GM10266 (cell line): ENCODE measurements at regions not wholly inside any gene's neighbourhood (a gene's known extent, or its start where the extent isn't known, plus 50 kb on each side); places are given as distances from the start of the nearest gene placed in this dataset.

Source experiments
- DNase-seq: peaks from one replicate; pipeline ENCODE4 v3.0.0; 2012; ENCODE audit errors: extremely low spot score
- TF ChIP-seq, protein P1 (sequence below): IDR thresholded peaks from 2 replicates; pipeline ENCODE4 v1.5.1; 2012; ENCODE audit warnings: mild to moderate bottlenecking, low read depth; ENCODE audit not compliant: control insufficient read depth, insufficient read depth; ENCODE audit errors: missing control alignments

GRCh38 chr3:153080778-153081240 is 81.2 kb upstream of the RAP2B start:
- DNase-seq = no peak

GRCh38 chr3:153084431-153084830 is 77.6 kb upstream of the RAP2B start:
- TF ChIP-seq, protein P1, sequence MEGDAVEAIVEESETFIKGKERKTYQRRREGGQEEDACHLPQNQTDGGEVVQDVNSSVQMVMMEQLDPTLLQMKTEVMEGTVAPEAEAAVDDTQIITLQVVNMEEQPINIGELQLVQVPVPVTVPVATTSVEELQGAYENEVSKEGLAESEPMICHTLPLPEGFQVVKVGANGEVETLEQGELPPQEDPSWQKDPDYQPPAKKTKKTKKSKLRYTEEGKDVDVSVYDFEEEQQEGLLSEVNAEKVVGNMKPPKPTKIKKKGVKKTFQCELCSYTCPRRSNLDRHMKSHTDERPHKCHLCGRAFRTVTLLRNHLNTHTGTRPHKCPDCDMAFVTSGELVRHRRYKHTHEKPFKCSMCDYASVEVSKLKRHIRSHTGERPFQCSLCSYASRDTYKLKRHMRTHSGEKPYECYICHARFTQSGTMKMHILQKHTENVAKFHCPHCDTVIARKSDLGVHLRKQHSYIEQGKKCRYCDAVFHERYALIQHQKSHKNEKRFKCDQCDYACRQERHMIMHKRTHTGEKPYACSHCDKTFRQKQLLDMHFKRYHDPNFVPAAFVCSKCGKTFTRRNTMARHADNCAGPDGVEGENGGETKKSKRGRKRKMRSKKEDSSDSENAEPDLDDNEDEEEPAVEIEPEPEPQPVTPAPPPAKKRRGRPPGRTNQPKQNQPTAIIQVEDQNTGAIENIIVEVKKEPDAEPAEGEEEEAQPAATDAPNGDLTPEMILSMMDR = no peak
- no peak for DNase-seq

More at GRCh38 chr3:153080778-153081240, 81.2 kb upstream of the RAP2B start:
- TF ChIP-seq, protein P1 = no peak

- TF ChIP-seq, protein P1 = no peak
- no peak for DNase-seq
Observed at GRCh38 chr3:153087595-153088566, 74.1 kb upstream of the RAP2B start.

DNA sequence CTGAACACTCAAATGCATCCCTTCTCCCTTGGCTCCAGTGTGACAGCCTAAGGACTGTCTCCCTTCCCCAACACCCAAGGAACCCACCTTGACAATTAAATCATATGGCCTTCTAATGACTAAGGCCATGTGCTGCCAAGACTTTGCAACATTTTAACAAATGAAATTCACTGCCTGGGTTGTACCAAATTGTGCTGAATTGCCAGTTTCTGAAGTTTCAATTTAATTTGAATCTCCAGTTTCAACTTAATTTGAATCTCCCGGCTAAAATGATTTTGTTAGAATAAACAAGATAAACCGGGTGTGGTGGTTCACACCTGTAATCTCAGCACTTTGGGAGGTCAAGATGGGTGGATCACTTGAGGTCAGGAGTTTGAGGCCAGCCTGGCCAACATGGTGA is 72.4 kb upstream of the RAP2B start:
- TF ChIP-seq, protein P1 = no peak
- DNase-seq = no peak

DNA sequence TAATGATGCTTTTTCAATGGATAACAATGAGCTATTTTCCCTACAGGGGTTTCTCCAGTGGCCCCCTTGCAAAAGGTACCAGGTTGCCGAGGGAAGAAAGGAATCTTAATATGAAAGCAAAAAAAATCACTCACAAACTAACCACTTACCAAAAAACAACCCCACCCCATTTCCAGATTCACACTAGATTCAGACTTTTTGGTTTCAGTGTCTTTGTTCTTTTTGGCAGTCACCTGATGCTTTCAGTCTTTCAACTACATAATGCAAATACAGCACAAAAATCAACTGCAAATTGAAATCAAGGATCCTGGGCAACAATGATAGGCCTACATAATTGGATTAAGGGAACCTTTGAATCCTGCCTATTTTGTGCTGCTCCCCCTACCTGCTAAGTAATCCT is 71.1 kb upstream of the RAP2B start:
- no peak for DNase-seq
- TF ChIP-seq, protein P1 = no peak

GRCh38 chr3:153093629-153094028 is 68.4 kb upstream of the RAP2B start:
- TF ChIP-seq, protein P1 = no peak

DNA sequence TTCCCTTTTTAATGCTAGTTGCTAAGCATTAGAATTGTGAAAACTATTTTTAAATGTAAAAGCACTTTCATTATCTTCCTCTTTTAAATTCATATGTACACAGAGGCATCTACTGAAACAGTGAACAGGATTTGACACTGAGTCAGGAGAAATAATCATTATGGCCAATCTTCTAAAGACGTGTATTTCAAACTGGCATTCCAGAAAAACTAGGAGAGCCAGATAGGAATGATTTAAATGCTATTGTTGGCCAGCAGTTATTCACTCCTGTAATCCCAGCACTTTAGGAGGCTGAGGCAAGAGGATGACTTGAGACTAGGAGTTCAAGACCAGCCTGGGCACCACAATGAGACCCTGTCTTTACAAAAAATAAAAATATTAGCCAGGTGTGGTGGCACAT is 67.6 kb upstream of the RAP2B start:
- DNase-seq = no peak
- TF ChIP-seq, protein P1 = no peak

More at GRCh38 chr3:153093629-153094028, 68.4 kb upstream of the RAP2B start:
- DNase-seq = no peak
